ENCODE measurements at regions not wholly inside any gene's neighbourhood (a gene's known extent, or its start where the extent isn't known, plus 50 kb on each side); places are given as distances from the start of the nearest gene placed in this dataset.

GRCh38 chr10:83522456-83522855, 616.9 kb upstream of the GHITM start:
- no peak for DNase-seq
- H3K36me3 ChIP-seq (ENCODE audit: low read depth, low read length) = no peaks in the 10 kb centered on the region
- H3K4me3 ChIP-seq (ENCODE audit: low read length) = no peak overlapping the region
- H3K9me3 ChIP-seq (ENCODE audit: low read length) = no peaks in the 10 kb centered on the region
- intact Hi-C loops (cut with micrococcal nuclease) = no loop called here
- H4K20me1 ChIP-seq (ENCODE audit: low read length) = no peaks in the 10 kb centered on the region
- H3K79me2 ChIP-seq (ENCODE audit: low read length) = no peaks in the 10 kb centered on the region
- no peak for ATAC-seq
- CTCF ChIA-PET = no interaction called here
- TF ChIP-seq EZH2 (IDR thresholded peaks at IDR 0.05; ENCODE audit: low read length, unreplicated experiment) (no peak), EZH2phosphoT487 (IDR thresholded peaks at IDR 0.05; ENCODE audit: borderline replicate concordance, low read length) (no peak), CTCF (conservative IDR thresholded peaks at IDR 0.05; ENCODE audit: low read depth, low read length) (no peak)
- POLR2A ChIA-PET (ENCODE audit: unreplicated experiment) = no interaction called here
- H2AFZ ChIP-seq (ENCODE audit: low read length) = no peak overlapping the region
- H3K9me2 ChIP-seq (replicated peaks; ENCODE audit: low read length) = no peaks in the 10 kb centered on the region
- H3F3A ChIP-seq (ENCODE audit: low read length, unreplicated experiment) = no peaks in the 10 kb centered on the region
- no peaks in the 10 kb centered on the region for H3K27me3 ChIP-seq (ENCODE audit: low read length)
- no TSS peak for BruUV-seq (replicated peaks)
- H3K4me2 ChIP-seq (ENCODE audit: low read length) = no peak overlapping the region
- H3K4me1 ChIP-seq (ENCODE audit: insufficient read depth, low read length) = no peaks in the 10 kb centered on the region
- H3K9ac ChIP-seq (ENCODE audit: low read length) = no peak overlapping the region
- H3K27ac ChIP-seq (ENCODE audit: low read length) = no peak overlapping the region

GRCh38 chr10:83522881-83523386, 616.4 kb upstream of the GHITM start:
- POLR2A ChIA-PET (ENCODE audit: unreplicated experiment) = no interaction called here
- no TSS peak for BruUV-seq (replicated peaks)
- TF ChIP-seq EZH2phosphoT487 (IDR thresholded peaks at IDR 0.05; ENCODE audit: borderline replicate concordance, low read length) (no peak), CTCF (conservative IDR thresholded peaks at IDR 0.05; ENCODE audit: low read depth, low read length) (no peak)
- Histone ChIP-seq H3K9me3 (ENCODE audit: low read length) (no peaks in the 10 kb centered on the region), H3F3A (ENCODE audit: low read length, unreplicated experiment) (no peaks in the 10 kb centered on the region), H3K79me2 (ENCODE audit: low read length) (no peaks in the 10 kb centered on the region), H3K27me3 (ENCODE audit: low read length) (no peaks in the 10 kb centered on the region), H3K4me1 (ENCODE audit: insufficient read depth, low read length) (no peaks in the 10 kb centered on the region), H3K9me2 (replicated peaks; ENCODE audit: low read length) (no peaks in the 10 kb centered on the region), H3K27ac (ENCODE audit: low read length) (no peak overlapping the region), H4K20me1 (ENCODE audit: low read length) (no peaks in the 10 kb centered on the region), H3K4me3 (ENCODE audit: low read length) (no peak overlapping the region), H3K9ac (ENCODE audit: low read length) (no peak overlapping the region), H3K4me2 (ENCODE audit: low read length) (no peak overlapping the region), H2AFZ (ENCODE audit: low read length) (no peak overlapping the region), H3K36me3 (ENCODE audit: low read depth, low read length) (no peaks in the 10 kb centered on the region)
- intact Hi-C loops (cut with micrococcal nuclease) = no loop called here
- DNase-seq = no peak
- no peak for ATAC-seq
- CTCF ChIA-PET = no interaction called here

GRCh38 chr10:83527934-83528333, 611.4 kb upstream of the GHITM start:
- H3K27ac ChIP-seq (ENCODE audit: low read length) = no peak overlapping the region
- no peaks in the 10 kb centered on the region for H4K20me1 ChIP-seq (ENCODE audit: low read length)
- BruUV-seq (replicated peaks) = no TSS peak
- H3K9me2 ChIP-seq (replicated peaks; ENCODE audit: low read length) = no peaks in the 10 kb centered on the region
- no peaks in the 10 kb centered on the region for H3K36me3 ChIP-seq (ENCODE audit: low read depth, low read length)
- no peaks in the 10 kb centered on the region for H3K79me2 ChIP-seq (ENCODE audit: low read length)
- TF ChIP-seq CTCF (conservative IDR thresholded peaks at IDR 0.05; ENCODE audit: low read depth, low read length) = no peak
- TF ChIP-seq EZH2 (IDR thresholded peaks at IDR 0.05; ENCODE audit: low read length, unreplicated experiment) = no peak
- TF ChIP-seq EZH2phosphoT487 (IDR thresholded peaks at IDR 0.05; ENCODE audit: borderline replicate concordance, low read length) = no peak
- H3K9me3 ChIP-seq (ENCODE audit: low read length) = 0 out of 2 replicates have a peak, but pooled peaks cover 3% of the 10 kb centered on the region
- ChIA-PET POLR2A (ENCODE audit: unreplicated experiment) (no interaction called here), CTCF (no interaction called here)
- H3F3A ChIP-seq (ENCODE audit: low read length, unreplicated experiment) = no peaks in the 10 kb centered on the region
- no peak overlapping the region for H3K4me3 ChIP-seq (ENCODE audit: low read length)
- no peaks in the 10 kb centered on the region for H3K27me3 ChIP-seq (ENCODE audit: low read length)
- no peak overlapping the region for H3K9ac ChIP-seq (ENCODE audit: low read length)
- no peak overlapping the region for H2AFZ ChIP-seq (ENCODE audit: low read length)
- DNase-seq (no peak), ATAC-seq (no peak)
- no peaks in the 10 kb centered on the region for H3K4me1 ChIP-seq (ENCODE audit: insufficient read depth, low read length)
- H3K4me2 ChIP-seq (ENCODE audit: low read length) = no peak overlapping the region
- intact Hi-C loops (cut with micrococcal nuclease) = no loop called here

Data from PC-3 (cell line).